RWPE2 (cell line): ENCODE measurements at regions not wholly inside any gene's neighbourhood (a gene's known extent, or its start where the extent isn't known, plus 50 kb on each side); places are given as distances from the start of the nearest gene placed in this dataset.

ENCODE experiments used
- ATAC-seq: fragments of 200-7000 bp; cut with Tn5 transposase; 3 replicates; pipeline ENCODE4 v1.9.1; 2021; ENCODE audit warnings: low read depth
- DNase-seq: peaks from one replicate; pipeline ENCODE4 v3.0.0-alpha.2; 2020; ENCODE audit warnings: low spot score
- H3K27ac ChIP-seq: fragments of 450-650 bp; 2 replicates; pipeline ENCODE4 v1.5.1; 2017; ENCODE audit warnings: mild to moderate bottlenecking; ENCODE audit not compliant: poor library complexity, severe bottlenecking
- H3K27me3 ChIP-seq: fragments of 250-450 bp; sonication (Bioruptor Pico); 2 replicates; pipeline ENCODE4 v1.5.1; 2021; ENCODE audit warnings: mild to moderate bottlenecking, moderate library complexity; ENCODE audit not compliant: insufficient read depth, poor library complexity, severe bottlenecking
- H3K36me3 ChIP-seq: fragments of 250-450 bp; sonication (Bioruptor Pico); 2 replicates; pipeline ENCODE4 v1.5.1; 2020; ENCODE audit warnings: low read depth, mild to moderate bottlenecking, moderate library complexity
- H3K4me1 ChIP-seq: fragments of 250-450 bp; sonication (Bioruptor Pico); 2 replicates; pipeline ENCODE4 v1.5.1; 2021; ENCODE audit warnings: mild to moderate bottlenecking, moderate library complexity; ENCODE audit not compliant: insufficient read depth, poor library complexity, severe bottlenecking
- H3K4me3 ChIP-seq: fragments of 250-450 bp; sonication (Bioruptor Pico); 2 replicates; pipeline ENCODE4 v1.5.1; 2021; ENCODE audit warnings: mild to moderate bottlenecking, moderate library complexity; ENCODE audit not compliant: severe bottlenecking
- H3K9me3 ChIP-seq: fragments of 250-450 bp; sonication (Bioruptor Pico); 2 replicates; pipeline ENCODE4 v1.5.1; 2021; ENCODE audit warnings: mild to moderate bottlenecking, moderate library complexity; ENCODE audit not compliant: severe bottlenecking
- TF ChIP-seq, protein P1 (sequence below): fragments of 450-650 bp; IDR thresholded peaks from one replicate; pipeline ENCODE4 v1.5.1; 2017; ENCODE audit warnings: mild to moderate bottlenecking, moderate library complexity; ENCODE audit not compliant: poor library complexity, severe bottlenecking

- TF ChIP-seq, protein P1, sequence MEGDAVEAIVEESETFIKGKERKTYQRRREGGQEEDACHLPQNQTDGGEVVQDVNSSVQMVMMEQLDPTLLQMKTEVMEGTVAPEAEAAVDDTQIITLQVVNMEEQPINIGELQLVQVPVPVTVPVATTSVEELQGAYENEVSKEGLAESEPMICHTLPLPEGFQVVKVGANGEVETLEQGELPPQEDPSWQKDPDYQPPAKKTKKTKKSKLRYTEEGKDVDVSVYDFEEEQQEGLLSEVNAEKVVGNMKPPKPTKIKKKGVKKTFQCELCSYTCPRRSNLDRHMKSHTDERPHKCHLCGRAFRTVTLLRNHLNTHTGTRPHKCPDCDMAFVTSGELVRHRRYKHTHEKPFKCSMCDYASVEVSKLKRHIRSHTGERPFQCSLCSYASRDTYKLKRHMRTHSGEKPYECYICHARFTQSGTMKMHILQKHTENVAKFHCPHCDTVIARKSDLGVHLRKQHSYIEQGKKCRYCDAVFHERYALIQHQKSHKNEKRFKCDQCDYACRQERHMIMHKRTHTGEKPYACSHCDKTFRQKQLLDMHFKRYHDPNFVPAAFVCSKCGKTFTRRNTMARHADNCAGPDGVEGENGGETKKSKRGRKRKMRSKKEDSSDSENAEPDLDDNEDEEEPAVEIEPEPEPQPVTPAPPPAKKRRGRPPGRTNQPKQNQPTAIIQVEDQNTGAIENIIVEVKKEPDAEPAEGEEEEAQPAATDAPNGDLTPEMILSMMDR, result no peak
- Histone ChIP-seq H3K9me3 (no peaks in the 10 kb centered on the region), H3K27me3 (peaks cover 34% of the 10 kb centered on the region), H3K4me3 (no peak overlapping the region), H3K36me3 (no peaks in the 10 kb centered on the region), H3K27ac (no peak overlapping the region), H3K4me1 (no peaks in the 10 kb centered on the region)
- ATAC-seq, result no peak
- no peak for DNase-seq
These were observed 55.2 kb upstream of the MAL start for GRCh38 chr2:94970353-94970752.
